ENCODE measurements at regions not wholly inside any gene's neighbourhood (a gene's known extent, or its start where the extent isn't known, plus 50 kb on each side); places are given as distances from the start of the nearest gene placed in this dataset.

- no peak overlapping the region for H3K9ac ChIP-seq (ENCODE audit: low read length)
- H3K9me3 ChIP-seq (replicated peaks; ENCODE audit: insufficient read depth, low read length): no peaks in the 10 kb centered on the region
- no peaks in the 10 kb centered on the region for H3K79me2 ChIP-seq (ENCODE audit: low read length)
- no peaks in the 10 kb centered on the region for H3F3A ChIP-seq (ENCODE audit: insufficient read depth, low read length)
- no peaks in the 10 kb centered on the region for H3K4me1 ChIP-seq (ENCODE audit: low read length)
- H3K9me2 ChIP-seq (replicated peaks; ENCODE audit: insufficient read depth, low read length): no peaks in the 10 kb centered on the region
- H3K27me3 ChIP-seq (replicated peaks; ENCODE audit: insufficient read depth, low read length): no peaks in the 10 kb centered on the region
- no peak for TF ChIP-seq EZH2phosphoT487 (IDR thresholded peaks at IDR 0.05; ENCODE audit: low read length)
- TF ChIP-seq EZH2 (optimal IDR thresholded peaks at IDR 0.05; ENCODE audit: low read depth, low read length): no peak
- TF ChIP-seq CTCF (IDR thresholded peaks at IDR 0.05; ENCODE audit: low read length): no peak
- no peak overlapping the region for H3K4me2 ChIP-seq (ENCODE audit: low read depth, low read length)
- H3K4me3 ChIP-seq (ENCODE audit: low read length): no peak overlapping the region
- no peaks in the 10 kb centered on the region for H3K36me3 ChIP-seq (replicated peaks; ENCODE audit: insufficient read depth, low read length)
- no peaks in the 10 kb centered on the region for H4K20me1 ChIP-seq (ENCODE audit: insufficient read depth, low read length)
- DNase-seq: no peak
- H2AFZ ChIP-seq (ENCODE audit: low read length): no peak overlapping the region
- no peak overlapping the region for H3K27ac ChIP-seq (ENCODE audit: low read length)
These were observed 487.4 kb downstream of the HAO1 start for GRCh38 chr20:7452890-7453289.

GRCh38 chr20:7454047-7454446, 486.2 kb downstream of the HAO1 start:
- Histone ChIP-seq H3K9ac (ENCODE audit: low read length) (no peak overlapping the region), H3K36me3 (replicated peaks; ENCODE audit: insufficient read depth, low read length) (no peaks in the 10 kb centered on the region), H3K4me3 (ENCODE audit: low read length) (no peak overlapping the region), H3K4me2 (ENCODE audit: low read depth, low read length) (no peak overlapping the region), H3K4me1 (ENCODE audit: low read length) (no peaks in the 10 kb centered on the region), H3K27me3 (replicated peaks; ENCODE audit: insufficient read depth, low read length) (no peaks in the 10 kb centered on the region), H3K79me2 (ENCODE audit: low read length) (no peaks in the 10 kb centered on the region), H4K20me1 (ENCODE audit: insufficient read depth, low read length) (no peaks in the 10 kb centered on the region), H3F3A (ENCODE audit: insufficient read depth, low read length) (no peaks in the 10 kb centered on the region), H3K9me2 (replicated peaks; ENCODE audit: insufficient read depth, low read length) (no peaks in the 10 kb centered on the region), H3K27ac (ENCODE audit: low read length) (no peak overlapping the region), H3K9me3 (replicated peaks; ENCODE audit: insufficient read depth, low read length) (no peaks in the 10 kb centered on the region), H2AFZ (ENCODE audit: low read length) (no peak overlapping the region)
- no peak for DNase-seq
- TF ChIP-seq EZH2 (optimal IDR thresholded peaks at IDR 0.05; ENCODE audit: low read depth, low read length) (no peak), CTCF (IDR thresholded peaks at IDR 0.05; ENCODE audit: low read length) (no peak), EZH2phosphoT487 (IDR thresholded peaks at IDR 0.05; ENCODE audit: low read length) (no peak)

- no peak overlapping the region for H3K4me2 ChIP-seq (ENCODE audit: low read depth, low read length)
- H3K27ac ChIP-seq (ENCODE audit: low read length): no peak overlapping the region
- no peaks in the 10 kb centered on the region for H3K9me3 ChIP-seq (replicated peaks; ENCODE audit: insufficient read depth, low read length)
- H4K20me1 ChIP-seq (ENCODE audit: insufficient read depth, low read length): no peaks in the 10 kb centered on the region
- H3K36me3 ChIP-seq (replicated peaks; ENCODE audit: insufficient read depth, low read length): no peaks in the 10 kb centered on the region
- no peak for DNase-seq
- no peak for TF ChIP-seq EZH2phosphoT487 (IDR thresholded peaks at IDR 0.05; ENCODE audit: low read length)
- TF ChIP-seq CTCF (IDR thresholded peaks at IDR 0.05; ENCODE audit: low read length): no peak
- no peak for TF ChIP-seq EZH2 (optimal IDR thresholded peaks at IDR 0.05; ENCODE audit: low read depth, low read length)
- H3F3A ChIP-seq (ENCODE audit: insufficient read depth, low read length): no peaks in the 10 kb centered on the region
- H3K4me1 ChIP-seq (ENCODE audit: low read length): no peaks in the 10 kb centered on the region
- H3K9me2 ChIP-seq (replicated peaks; ENCODE audit: insufficient read depth, low read length): no peaks in the 10 kb centered on the region
- H2AFZ ChIP-seq (ENCODE audit: low read length): no peak overlapping the region
- no peak overlapping the region for H3K4me3 ChIP-seq (ENCODE audit: low read length)
- no peak overlapping the region for H3K9ac ChIP-seq (ENCODE audit: low read length)
- no peaks in the 10 kb centered on the region for H3K27me3 ChIP-seq (replicated peaks; ENCODE audit: insufficient read depth, low read length)
- H3K79me2 ChIP-seq (ENCODE audit: low read length): no peaks in the 10 kb centered on the region
These were observed 481.8 kb downstream of the HAO1 start for GRCh38 chr20:7458459-7458858.
